GM23248 (cell line): ENCODE measurements at regions not wholly inside any gene's neighbourhood (a gene's known extent, or its start where the extent isn't known, plus 50 kb on each side); places are given as distances from the start of the nearest gene placed in this dataset.

Experiments used
- DNase-seq: peaks from one replicate; pipeline ENCODE4 v3.0.0-alpha.2; 2015
- H2AFZ ChIP-seq: fragments of 200-600 bp; sonication (generic); 2 replicates; pipeline ENCODE4 v1.6.1; 2016; ENCODE audit warnings: antibody characterized with exemption
- H3F3A ChIP-seq: fragments of 200-600 bp; sonication (generic); 2 replicates; pipeline ENCODE4 v1.6.1; 2016; ENCODE audit warnings: mild to moderate bottlenecking, antibody characterized with exemption, mixed run types; ENCODE audit not compliant: insufficient read depth
- H3K27ac ChIP-seq: fragments of 200-600 bp; sonication (generic); 2 replicates; pipeline ENCODE4 v1.5.1; 2016; ENCODE audit warnings: mild to moderate bottlenecking
- H3K27me3 ChIP-seq: fragments of 200-600 bp; sonication (generic); replicated peaks from 2 replicates; pipeline ENCODE4 v1.6.1; 2016; ENCODE audit warnings: mild to moderate bottlenecking; ENCODE audit not compliant: insufficient read depth
- H3K36me3 ChIP-seq: fragments of 200-600 bp; sonication (generic); 2 replicates; pipeline ENCODE4 v1.6.1; 2016; ENCODE audit warnings: low read depth, mild to moderate bottlenecking
- H3K4me1 ChIP-seq: fragments of 200-600 bp; sonication (generic); 2 replicates; pipeline ENCODE4 v1.6.1; 2016; ENCODE audit warnings: mild to moderate bottlenecking; ENCODE audit not compliant: insufficient read depth
- H3K4me2 ChIP-seq: fragments of 200-600 bp; sonication (generic); one replicate; pipeline ENCODE4 v1.6.1; 2016; ENCODE audit warnings: mild to moderate bottlenecking; ENCODE audit not compliant: unreplicated experiment
- H3K4me3 ChIP-seq: fragments of 200-600 bp; sonication (generic); 2 replicates; pipeline ENCODE4 v1.5.1; 2016; ENCODE audit warnings: mild to moderate bottlenecking
- H3K79me2 ChIP-seq: fragments of 200-600 bp; sonication (generic); 2 replicates; pipeline ENCODE4 v1.6.1; 2016; ENCODE audit warnings: mild to moderate bottlenecking; ENCODE audit not compliant: insufficient read depth
- H3K9ac ChIP-seq: fragments of 200-600 bp; sonication (generic); 2 replicates; pipeline ENCODE4 v1.6.1; 2016; ENCODE audit warnings: mild to moderate bottlenecking
- H3K9me2 ChIP-seq: fragments of 200-600 bp; sonication (generic); 2 replicates; pipeline ENCODE4 v1.6.1; 2016; ENCODE audit warnings: mixed run types, mild to moderate bottlenecking, moderate library complexity; ENCODE audit not compliant: insufficient read depth
- H3K9me3 ChIP-seq: fragments of 200-600 bp; sonication (generic); one replicate; pipeline ENCODE4 v1.6.1; 2017; ENCODE audit warnings: low read depth
- H4K20me1 ChIP-seq: fragments of 200-600 bp; sonication (generic); 2 replicates; pipeline ENCODE4 v1.6.0; 2016; ENCODE audit not compliant: insufficient read depth
- EZH2 ChIP-seq: fragments of 200-600 bp; sonication (generic); IDR thresholded peaks from 2 replicates; pipeline ENCODE4 v1.6.1; 2018; ENCODE audit warnings: antibody characterized with exemption, mild to moderate bottlenecking; ENCODE audit not compliant: insufficient read depth, poor library complexity, severe bottlenecking
- EZH2phosphoT487 ChIP-seq: fragments of 200-600 bp; sonication (generic); IDR thresholded peaks from 2 replicates; pipeline ENCODE4 v1.6.1; 2018; ENCODE audit warnings: antibody characterized with exemption, moderate library complexity, mild to moderate bottlenecking, low read depth; ENCODE audit not compliant: insufficient read depth
- WGBS, 2 experiments: methylation state at CpG; one replicate each; pipeline ENCODE4 v1.1.6; 2015 to 2017; ENCODE audit warnings: low lambda C conversion rate in 2 of 2, low coverage in 1 of 2; ENCODE audit errors: missing lambda C conversion rate in 2 of 2; 5-methylcytosine and 5-hydroxymethylcytosine counted together
- in situ Hi-C: fragments of 300-500 bp; cut with MboI; formaldehyde crosslinking; loops from 2 replicates; pipeline ENCODE4 v1.15.0; 2020

DNA sequence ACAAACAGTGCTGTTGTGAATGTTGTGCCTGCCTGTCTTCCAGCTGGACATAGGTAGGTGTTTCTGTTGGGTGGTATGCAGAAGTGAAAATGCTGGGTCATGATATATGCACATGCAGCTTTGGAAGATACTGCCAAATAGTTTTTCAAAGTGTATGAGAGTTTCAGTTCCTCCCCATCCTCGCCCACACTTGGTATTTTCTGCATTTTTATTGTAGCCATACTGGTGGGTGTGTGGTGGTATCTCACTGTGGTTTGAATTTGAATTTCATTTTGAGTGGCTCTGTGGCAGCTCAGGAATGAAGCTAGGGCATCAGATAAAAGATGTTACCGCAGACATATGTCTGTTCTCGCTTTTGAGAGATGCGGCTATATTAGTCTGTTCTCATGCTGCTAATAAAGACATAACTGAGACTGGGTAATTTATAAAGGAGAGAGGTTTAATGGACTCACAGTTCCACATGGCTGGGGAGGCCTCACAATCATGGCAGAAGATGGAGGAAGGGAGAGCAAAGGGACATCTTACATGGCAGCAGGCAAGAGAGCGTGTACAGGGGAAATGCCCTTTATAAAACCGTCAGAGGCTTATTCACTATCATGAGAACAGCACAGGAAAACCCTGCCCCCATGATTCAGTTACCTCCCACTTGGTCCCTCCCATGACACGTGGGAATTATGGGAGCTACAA is 183.1 kb downstream of the CAND1 start:
- H3K9me3 ChIP-seq = no peaks in the 10 kb centered on the region
- DNase-seq = no peak
- no peak overlapping the region for H3K4me3 ChIP-seq
- no peaks in the 10 kb centered on the region for H3K27me3 ChIP-seq
- no peaks in the 10 kb centered on the region for H3K79me2 ChIP-seq
- H4K20me1 ChIP-seq = no peaks in the 10 kb centered on the region
- no peaks in the 10 kb centered on the region for H3K36me3 ChIP-seq
- H3K9ac ChIP-seq = no peak overlapping the region
- no peaks in the 10 kb centered on the region for H3K9me2 ChIP-seq
- H2AFZ ChIP-seq = no peak overlapping the region
- no peak overlapping the region for H3K27ac ChIP-seq
- no peak overlapping the region for H3K4me2 ChIP-seq
- H3F3A ChIP-seq = peaks cover 10% of the 10 kb centered on the region; the same call in 1 of the 2 replicates
- 78 to 81% methylated on average over 7 of the region's 7 CpGs for WGBS, 2 experiments
- H3K4me1 ChIP-seq = peaks cover 15% of the 10 kb centered on the region
- in situ Hi-C loops = no loop called here
- no peak for TF ChIP-seq EZH2
- TF ChIP-seq EZH2phosphoT487 = no peak

DNA sequence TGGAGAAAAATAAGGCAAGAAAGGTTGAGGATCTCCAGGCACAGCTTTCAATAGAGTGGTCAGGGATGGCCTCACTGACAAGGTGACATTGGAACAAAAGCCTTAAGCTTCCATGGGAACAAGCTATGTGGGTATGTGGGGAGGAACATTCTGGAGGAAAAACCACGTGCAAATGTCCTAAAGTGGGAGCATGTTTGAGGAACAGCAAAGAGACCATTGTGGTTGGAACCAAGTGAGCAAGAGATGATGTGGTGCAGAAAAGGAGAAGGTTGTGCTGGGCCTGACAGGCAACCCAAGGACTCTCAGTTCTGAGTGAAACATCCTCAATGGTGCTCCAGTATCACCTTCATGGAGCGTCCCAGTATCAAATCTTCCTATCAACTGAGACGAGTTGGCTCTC is 184.0 kb downstream of the CAND1 start:
- H3K36me3 ChIP-seq = no peaks in the 10 kb centered on the region
- H3K9me3 ChIP-seq = no peaks in the 10 kb centered on the region
- H3K4me1 ChIP-seq = peaks cover 24% of the 10 kb centered on the region
- peaks cover 17% of the 10 kb centered on the region; the same call in 1 of the 2 replicates for H3F3A ChIP-seq
- H2AFZ ChIP-seq = no peak overlapping the region
- H3K79me2 ChIP-seq = no peaks in the 10 kb centered on the region
- WGBS, 2 experiments = 62 to 65% methylated on average over 3 of the region's 3 CpGs
- DNase-seq = no peak
- H3K4me2 ChIP-seq = no peak overlapping the region
- no peak overlapping the region for H3K27ac ChIP-seq
- H3K9me2 ChIP-seq = no peaks in the 10 kb centered on the region
- H3K27me3 ChIP-seq = no peaks in the 10 kb centered on the region
- TF ChIP-seq EZH2 (no peak), EZH2phosphoT487 (no peak)
- H3K4me3 ChIP-seq = no peak overlapping the region
- no peak overlapping the region for H3K9ac ChIP-seq
- in situ Hi-C loops = no loop called here
- no peaks in the 10 kb centered on the region for H4K20me1 ChIP-seq

DNA sequence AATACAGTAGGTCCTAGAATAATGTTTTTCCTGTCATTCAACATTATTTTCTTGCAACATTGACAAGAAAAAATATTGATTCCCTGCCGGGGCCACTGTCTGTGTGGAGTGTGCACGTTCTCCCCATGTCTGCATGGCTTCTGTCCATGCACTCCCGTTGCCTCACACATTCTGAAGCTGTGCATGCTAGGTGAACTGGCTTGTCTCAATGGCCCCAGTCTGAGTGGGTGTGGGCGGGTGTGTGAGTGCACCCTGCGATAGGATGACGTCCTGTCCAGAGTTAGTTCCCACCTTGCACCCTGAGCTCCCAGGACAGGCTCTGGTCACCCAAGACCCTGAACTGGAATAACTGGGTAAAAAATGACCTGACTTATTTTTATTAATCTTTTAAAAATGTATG is 186.1 kb downstream of the CAND1 start:
- no peak overlapping the region for H3K4me2 ChIP-seq
- no peak overlapping the region for H3K9ac ChIP-seq
- no peaks in the 10 kb centered on the region for H3K9me3 ChIP-seq
- in situ Hi-C loops = no loop called here
- no peaks in the 10 kb centered on the region for H3K27me3 ChIP-seq
- H3K4me3 ChIP-seq = no peak overlapping the region
- H3F3A ChIP-seq = peaks cover 22% of the 10 kb centered on the region
- peaks cover 36% of the 10 kb centered on the region for H3K4me1 ChIP-seq
- no peak overlapping the region for H2AFZ ChIP-seq
- H3K27ac ChIP-seq = no peak overlapping the region
- H4K20me1 ChIP-seq = no peaks in the 10 kb centered on the region
- H3K9me2 ChIP-seq = no peaks in the 10 kb centered on the region
- WGBS, 2 experiments = 73 to 74% methylated on average over 6 of the region's 6 CpGs
- H3K79me2 ChIP-seq = no peaks in the 10 kb centered on the region
- no peak for DNase-seq
- TF ChIP-seq EZH2phosphoT487 (no peak), EZH2 (no peak)
- H3K36me3 ChIP-seq = no peaks in the 10 kb centered on the region

DNA sequence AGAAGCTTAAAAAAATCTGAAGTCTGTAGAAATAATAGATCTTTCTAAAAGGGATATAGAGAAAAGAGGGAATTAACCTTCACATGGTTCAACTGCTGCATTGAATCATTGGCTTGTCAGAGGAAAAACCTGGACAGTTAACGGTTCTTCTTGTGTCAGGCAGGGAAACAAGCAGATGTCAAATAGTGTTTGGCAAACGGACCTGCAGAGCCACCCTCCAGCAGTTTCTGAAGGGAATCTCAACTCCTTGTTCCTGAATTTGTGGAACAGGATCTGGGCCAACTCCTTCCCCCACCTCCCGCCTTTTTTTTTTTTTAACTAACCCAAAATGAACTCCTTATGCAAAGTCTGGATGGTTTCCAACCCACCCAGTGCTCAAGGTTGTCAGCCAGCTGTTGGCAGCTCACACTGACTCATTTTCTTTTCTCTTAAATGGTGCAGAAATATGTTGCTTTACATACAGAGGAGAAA is 187.3 kb downstream of the CAND1 start:
- no peak overlapping the region for H3K9ac ChIP-seq
- no peaks in the 10 kb centered on the region for H4K20me1 ChIP-seq
- TF ChIP-seq EZH2 (no peak), EZH2phosphoT487 (no peak)
- H3K9me3 ChIP-seq = no peaks in the 10 kb centered on the region
- H3K79me2 ChIP-seq = no peaks in the 10 kb centered on the region
- peak overlapping the region; percentile 76; the same call in 1 of the 2 replicates for H3K27ac ChIP-seq
- no peaks in the 10 kb centered on the region for H3K9me2 ChIP-seq
- H3K4me2 ChIP-seq = peak overlapping the region; percentile 82
- H3K4me1 ChIP-seq = peaks cover 36% of the 10 kb centered on the region
- in situ Hi-C loops = no loop called here
- no peaks in the 10 kb centered on the region for H3K27me3 ChIP-seq
- H3K36me3 ChIP-seq = no peaks in the 10 kb centered on the region
- peak overlapping the region; percentile 15; the same call in 1 of the 2 replicates for H3K4me3 ChIP-seq
- DNase-seq = peak; percentile 89
- H3F3A ChIP-seq = peaks cover 22% of the 10 kb centered on the region
- WGBS, 2 experiments = 1 to 4% methylated on average over 3 of the region's 3 CpGs
- H2AFZ ChIP-seq = peak overlapping the region; percentile 14; the same call in 1 of the 2 replicates
